ENCODE measurements at regions not wholly inside any gene's neighbourhood (a gene's known extent, or its start where the extent isn't known, plus 50 kb on each side); places are given as distances from the start of the nearest gene placed in this dataset.

GRCh38 chr5:123811831-123812230 lies 299.9 kb downstream of the CSNK1G3 start:
- no peak overlapping the region for H3K4me2 ChIP-seq (ENCODE audit: insufficient read depth, low read length)
- H3K9me3 ChIP-seq (replicated peaks; ENCODE audit: control insufficient read depth, insufficient read depth, low read length): no peaks in the 10 kb centered on the region
- H3K9me1 ChIP-seq (replicated peaks; ENCODE audit: control insufficient read depth, extremely low read depth, insufficient read depth, low read length): no peaks in the 10 kb centered on the region
- no peak overlapping the region for H3K4me3 ChIP-seq (replicated peaks in 1 of 3; ENCODE audit: insufficient read depth in 1 of 3, low read depth in 1 of 3, low read length in 3 of 3)
- no TSS peak for BruUV-seq (replicated peaks)
- TF ChIP-seq POLR2A (IDR thresholded peaks at IDR 0.05; ENCODE audit: low read depth, low read length) (no peak), EZH2 (IDR thresholded peaks at IDR 0.05; ENCODE audit: borderline replicate concordance, low read depth, low read length, severe bottlenecking) (no peak), POLR2AphosphoS5 (IDR thresholded peaks at IDR 0.05; ENCODE audit: insufficient read depth, low read depth, low read length) (no peak)
- no peak overlapping the region for H2AFZ ChIP-seq (ENCODE audit: low read depth, low read length)
- H4K20me1 ChIP-seq (replicated peaks; ENCODE audit: control insufficient read depth, extremely low read depth, insufficient read depth, low read length): no peaks in the 10 kb centered on the region
- DNase-seq (ENCODE audit: low read depth, low spot score) (no peak), FAIRE-seq (no peak)
- POLR2A ChIA-PET: no interaction called here
- H3K9ac ChIP-seq (replicated peaks; ENCODE audit: extremely low read depth, insufficient read depth, low read length): no peak overlapping the region
- peaks cover 13% of the 10 kb centered on the region for H3K4me1 ChIP-seq (ENCODE audit: control insufficient read depth, extremely low read depth, insufficient read depth, low read length)
- dilution Hi-C loops (cut with MboI; ENCODE audit: extremely low pct_ligation_motif_present, low sequenced_read_pairs) (no loop called here), intact Hi-C loops (cut with micrococcal nuclease) (loop anchor here (5.0 to 10.0 kb wide), 3 partner anchors 785 to 933 kb away; partner anchors contain the start of gene ZNF608)
- H3K36me3 ChIP-seq (ENCODE audit: control insufficient read depth in 2 of 2, extremely low read depth in 1 of 2, insufficient read depth in 2 of 2, low read length in 2 of 2): no peaks in the 10 kb centered on the region
- no peak overlapping the region for H3K27ac ChIP-seq (ENCODE audit: insufficient read depth, low read depth, low read length)
- H3K79me2 ChIP-seq (ENCODE audit: control insufficient read depth, insufficient read depth, low read length): no peaks in the 10 kb centered on the region
- CTCF ChIA-PET: no interaction called here
- no peaks in the 10 kb centered on the region for H3K27me3 ChIP-seq (ENCODE audit: control insufficient read depth in 2 of 2, insufficient read depth in 2 of 2, low read length in 2 of 2)

- CTCF ChIA-PET: interaction anchor here (1.3 kb wide), 1 partner anchor 140 kb away, joined by 3 read pairs; no protein-coding TSS in a partner anchor
- dilution Hi-C loops (cut with MboI; ENCODE audit: extremely low pct_ligation_motif_present, low sequenced_read_pairs) (no loop called here), intact Hi-C loops (cut with micrococcal nuclease) (loop anchor here (5.0 to 10.0 kb wide), 3 partner anchors 786 to 934 kb away; partner anchors contain the start of gene ZNF608)
- Histone ChIP-seq H3K4me1 (ENCODE audit: control insufficient read depth, extremely low read depth, insufficient read depth, low read length) (peaks cover 13% of the 10 kb centered on the region), H3K9me3 (replicated peaks; ENCODE audit: control insufficient read depth, insufficient read depth, low read length) (no peaks in the 10 kb centered on the region), H3K9ac (replicated peaks; ENCODE audit: extremely low read depth, insufficient read depth, low read length) (no peak overlapping the region), H3K9me1 (replicated peaks; ENCODE audit: control insufficient read depth, extremely low read depth, insufficient read depth, low read length) (no peaks in the 10 kb centered on the region), H2AFZ (ENCODE audit: low read depth, low read length) (no peak overlapping the region), H3K36me3 (ENCODE audit: control insufficient read depth in 2 of 2, extremely low read depth in 1 of 2, insufficient read depth in 2 of 2, low read length in 2 of 2) (no peaks in the 10 kb centered on the region), H3K27ac (ENCODE audit: insufficient read depth, low read depth, low read length) (no peak overlapping the region), H3K4me2 (ENCODE audit: insufficient read depth, low read length) (no peak overlapping the region), H3K27me3 (ENCODE audit: control insufficient read depth in 2 of 2, insufficient read depth in 2 of 2, low read length in 2 of 2) (no peaks in the 10 kb centered on the region), H4K20me1 (replicated peaks; ENCODE audit: control insufficient read depth, extremely low read depth, insufficient read depth, low read length) (no peaks in the 10 kb centered on the region), H3K79me2 (ENCODE audit: control insufficient read depth, insufficient read depth, low read length) (no peaks in the 10 kb centered on the region), H3K4me3 (replicated peaks in 1 of 3; ENCODE audit: insufficient read depth in 1 of 3, low read depth in 1 of 3, low read length in 3 of 3) (no peak overlapping the region)
- no peak for DNase-seq (ENCODE audit: low read depth, low spot score)
- no peak for TF ChIP-seq POLR2AphosphoS5 (IDR thresholded peaks at IDR 0.05; ENCODE audit: insufficient read depth, low read depth, low read length)
- BruUV-seq (replicated peaks): no TSS peak
- POLR2A ChIA-PET: no interaction called here
- no peak for FAIRE-seq
These were observed 298.9 kb downstream of the CSNK1G3 start for GRCh38 chr5:123810746-123811340.

Data from endothelial cell of umbilical vein (primary cell).